GM21825 (cell line): ENCODE measurements at regions not wholly inside any gene's neighbourhood (a gene's known extent, or its start where the extent isn't known, plus 50 kb on each side); places are given as distances from the start of the nearest gene placed in this dataset.
"Not testable (repeated sequence)": the region's sequence is repeated elsewhere in the genome, so short reads cannot be mapped to it uniquely, and the experiment has no call there.

Experiments
- ATAC-seq: cut with Tn5 transposase; IDR thresholded peaks from one replicate; pipeline ENCODE4 v1.9.1; 2021; ENCODE audit warnings: mild to moderate bottlenecking, moderate library complexity; ENCODE audit not compliant: unreplicated experiment

DNA sequence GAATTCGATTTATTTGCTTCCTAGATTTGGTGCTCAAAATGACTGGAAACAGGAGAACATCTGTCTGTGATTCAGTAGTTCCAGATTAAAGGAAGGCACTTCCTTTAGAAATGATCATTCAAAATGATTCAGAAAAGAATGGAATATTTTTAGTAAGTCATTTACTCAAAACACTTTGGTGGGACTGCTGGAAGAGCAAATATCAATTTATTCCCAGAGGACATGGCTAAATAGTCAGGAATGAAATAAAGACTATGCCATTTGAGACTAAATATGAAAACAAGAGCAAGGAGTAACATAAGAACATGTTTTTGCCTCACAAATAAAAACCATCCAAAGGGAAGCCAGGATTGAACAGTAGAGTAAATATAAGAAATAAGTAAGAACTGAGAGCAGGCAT lies 138.6 kb upstream of the RASA1 start:
- ATAC-seq = no peak

DNA sequence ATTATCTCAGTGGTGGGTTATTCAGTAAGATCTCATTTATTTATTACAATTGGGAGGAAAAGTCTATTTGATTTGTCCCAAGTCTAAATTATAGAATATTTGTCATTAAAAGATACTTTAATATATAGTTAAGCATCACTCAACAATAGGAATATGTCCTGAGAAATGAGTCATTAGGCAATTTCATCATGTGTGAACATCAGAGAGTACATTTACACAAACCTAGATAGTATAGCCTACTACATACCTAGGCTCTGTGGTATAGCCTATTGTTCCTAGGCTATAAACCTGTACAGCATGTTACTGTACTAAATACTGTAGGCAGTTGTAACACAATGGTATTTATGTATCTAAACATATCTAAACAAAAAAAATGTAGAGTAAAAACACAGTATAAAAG lies 135.0 kb upstream of the RASA1 start:
- ATAC-seq = no peak

DNA sequence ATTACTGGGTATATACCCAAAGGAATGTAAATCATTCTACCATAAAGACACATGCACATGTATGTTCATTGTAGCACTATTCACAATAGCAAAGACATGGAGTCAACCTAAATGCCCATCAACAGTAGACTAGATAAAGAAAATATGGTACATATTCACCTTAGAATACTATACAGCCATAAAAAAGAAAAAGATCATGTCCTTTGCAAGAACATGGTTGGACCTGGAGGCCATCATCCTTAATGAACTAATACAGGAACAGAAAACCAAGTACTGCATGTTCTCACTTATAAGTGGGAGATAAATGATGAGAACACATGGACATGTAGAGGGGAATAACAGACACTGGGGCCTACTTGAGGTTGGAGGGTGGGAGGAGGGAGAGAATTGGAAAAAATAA lies 133.2 kb upstream of the RASA1 start:
- ATAC-seq = not testable (repeated sequence)

DNA sequence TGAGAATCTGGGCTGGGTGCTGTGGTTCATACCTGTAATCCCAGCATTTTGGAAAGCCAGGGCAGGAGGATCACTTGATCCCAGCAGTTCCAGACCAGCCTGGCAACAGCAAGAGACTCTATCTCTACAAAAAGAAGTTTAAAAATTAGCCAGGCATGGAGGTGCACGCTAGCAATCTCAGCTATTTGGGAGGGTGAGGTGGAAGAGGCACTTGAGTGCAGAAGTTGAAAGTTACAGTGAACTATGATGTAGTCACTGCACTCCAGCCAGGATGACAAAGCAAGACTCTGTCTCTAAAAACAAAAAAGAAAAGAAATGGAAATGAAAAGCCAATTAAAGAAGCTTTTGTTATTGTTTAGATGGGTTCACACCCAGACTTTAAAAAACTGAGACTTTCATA lies 131.6 kb upstream of the RASA1 start:
- no peak for ATAC-seq

DNA sequence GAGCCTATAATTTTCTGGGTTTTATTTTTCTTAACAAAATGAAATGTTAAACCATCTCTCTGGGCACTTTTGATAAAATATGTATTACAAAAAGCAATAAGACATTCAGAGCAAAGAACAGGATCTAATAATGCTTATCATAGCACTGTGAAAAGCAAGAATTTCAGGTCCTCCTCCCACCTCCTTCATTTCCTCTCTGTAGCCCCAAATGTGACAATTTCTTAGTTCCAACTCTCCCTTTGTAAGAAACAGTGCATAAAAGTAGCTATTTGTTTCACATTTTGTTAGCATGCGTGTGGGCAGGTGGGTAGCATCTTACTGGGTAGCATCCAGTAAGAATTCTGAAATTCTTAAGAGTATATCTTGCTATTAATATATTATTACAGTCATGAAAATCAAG lies 130.9 kb upstream of the RASA1 start:
- no peak for ATAC-seq

DNA sequence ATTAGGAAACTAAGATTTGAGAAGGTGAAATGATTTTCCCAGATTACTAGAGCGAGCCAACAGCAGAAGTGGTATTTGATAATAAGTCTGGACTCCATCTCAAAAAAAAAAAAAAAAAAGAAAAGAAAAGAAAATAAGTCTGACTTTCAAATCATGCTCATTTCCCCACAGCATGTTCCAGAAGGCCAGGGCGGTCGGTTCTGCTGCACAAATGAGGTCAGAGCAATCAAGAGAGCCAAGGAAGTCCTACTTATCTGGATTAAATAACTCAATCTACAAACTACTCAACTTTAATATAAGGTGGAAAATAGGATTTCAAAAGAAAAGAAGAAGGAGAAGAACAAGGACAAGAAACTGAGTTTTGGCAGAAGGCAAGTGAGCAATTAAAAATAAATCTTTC lies 130.4 kb upstream of the RASA1 start:
- ATAC-seq = no peak

DNA sequence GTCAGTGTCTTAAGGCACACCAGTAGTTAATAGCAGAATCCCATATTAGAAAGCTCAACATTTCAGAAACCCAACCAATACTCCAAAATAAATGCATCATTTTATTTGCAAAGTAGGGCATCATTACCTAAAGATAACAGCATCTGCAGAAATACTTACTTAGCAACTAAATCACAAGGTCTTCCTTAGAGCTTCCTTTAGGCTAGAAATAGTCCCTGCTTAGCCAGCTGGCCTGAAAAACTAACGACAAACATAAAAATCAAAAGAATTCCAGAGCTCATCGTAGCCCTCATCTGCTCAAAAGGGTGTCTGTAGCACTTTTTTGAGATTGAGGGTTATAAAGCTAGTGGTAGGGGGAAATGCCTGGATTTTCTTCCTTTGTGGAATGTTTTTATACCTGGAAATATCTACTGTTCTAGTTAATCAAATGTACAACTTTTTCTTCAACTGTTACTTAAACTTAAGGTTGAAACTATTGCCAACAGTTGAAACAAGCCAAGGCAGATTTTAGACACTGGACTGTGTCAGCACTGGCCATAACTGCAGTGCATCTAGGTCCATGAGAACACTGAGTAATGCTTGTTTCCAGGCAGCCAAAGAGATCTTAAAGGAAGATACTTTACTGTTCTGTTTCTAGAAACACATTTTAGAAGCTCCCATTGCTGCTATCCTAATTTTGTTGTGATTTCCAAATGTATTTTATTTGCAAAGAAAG lies 129.4 kb upstream of the RASA1 start:
- no peak for ATAC-seq

DNA sequence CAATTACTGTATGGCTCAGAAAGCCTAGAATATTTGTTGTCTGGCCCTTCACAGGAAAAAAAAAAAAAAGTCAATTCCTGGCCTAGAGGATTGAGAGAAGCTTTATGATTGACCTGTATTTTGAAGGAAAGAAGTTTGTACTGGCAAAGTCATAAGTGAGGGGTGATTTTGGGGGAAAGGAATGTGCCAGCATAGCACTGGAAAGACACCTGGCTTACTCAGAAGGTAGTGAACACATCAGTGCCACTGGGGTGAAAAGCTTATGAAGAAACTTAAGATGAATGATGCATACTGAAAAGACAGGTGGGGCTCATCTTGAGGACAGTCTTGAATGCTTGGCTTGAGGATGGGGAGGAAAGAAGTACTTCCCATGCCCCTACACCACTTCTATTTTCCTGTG lies 127.9 kb upstream of the RASA1 start:
- ATAC-seq = no peak

DNA sequence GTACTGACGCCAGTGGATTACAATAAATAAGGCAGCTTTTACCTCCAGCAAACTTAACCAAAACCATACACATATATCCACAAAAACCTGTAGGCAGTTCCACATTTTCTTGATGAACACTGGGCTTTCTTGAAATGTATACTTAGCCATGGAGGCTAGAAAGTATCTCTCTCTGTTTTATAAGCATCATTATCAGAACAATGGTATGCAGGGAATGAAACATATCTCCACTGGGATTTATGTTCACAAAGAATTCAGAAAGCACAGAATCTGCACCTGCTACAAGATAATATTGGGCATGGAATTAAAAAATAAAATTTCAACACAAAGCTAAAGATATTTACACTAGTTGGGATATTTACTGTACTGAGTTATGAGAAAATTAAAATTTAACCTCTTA lies 126.1 kb upstream of the RASA1 start:
- ATAC-seq = no peak

DNA sequence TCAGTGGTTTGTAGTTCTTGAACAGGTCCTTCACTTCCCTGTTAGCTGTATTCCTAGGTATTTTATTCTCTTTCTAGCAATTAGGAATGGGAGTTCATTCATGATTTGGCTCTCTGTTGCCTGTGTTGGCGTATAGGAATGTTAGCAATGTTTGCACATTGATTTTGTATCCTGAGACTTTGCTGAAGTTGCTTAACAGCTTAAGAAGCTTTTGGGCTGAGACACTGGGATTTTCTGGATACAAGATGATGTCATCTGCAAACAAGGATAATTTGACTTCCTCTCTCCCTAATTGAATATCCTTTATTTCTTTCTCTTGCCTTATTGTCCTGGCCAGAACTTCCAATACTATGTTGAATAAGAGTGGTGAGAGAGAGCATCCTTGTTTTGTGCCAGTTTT lies 121.8 kb upstream of the RASA1 start:
- not testable (repeated sequence) for ATAC-seq

DNA sequence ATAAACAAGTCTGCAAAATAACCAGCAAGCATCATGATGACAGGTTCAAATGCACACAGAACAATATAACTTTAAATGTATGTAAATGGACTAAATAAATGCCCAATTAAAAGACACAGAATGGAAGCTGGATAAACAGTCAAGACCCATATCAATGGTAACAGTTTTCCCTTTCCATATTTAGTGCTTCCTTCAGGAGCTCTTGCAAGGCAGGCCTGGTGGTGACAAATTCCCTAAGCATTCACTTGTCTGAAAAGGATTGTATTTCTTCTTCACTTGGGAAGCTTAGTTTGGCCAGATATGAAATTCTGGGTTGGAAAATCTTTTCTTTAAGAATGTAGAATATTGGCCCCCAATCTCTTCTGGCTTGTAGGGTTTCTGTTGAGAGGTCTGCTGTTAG lies 120.2 kb upstream of the RASA1 start:
- no peak for ATAC-seq

DNA sequence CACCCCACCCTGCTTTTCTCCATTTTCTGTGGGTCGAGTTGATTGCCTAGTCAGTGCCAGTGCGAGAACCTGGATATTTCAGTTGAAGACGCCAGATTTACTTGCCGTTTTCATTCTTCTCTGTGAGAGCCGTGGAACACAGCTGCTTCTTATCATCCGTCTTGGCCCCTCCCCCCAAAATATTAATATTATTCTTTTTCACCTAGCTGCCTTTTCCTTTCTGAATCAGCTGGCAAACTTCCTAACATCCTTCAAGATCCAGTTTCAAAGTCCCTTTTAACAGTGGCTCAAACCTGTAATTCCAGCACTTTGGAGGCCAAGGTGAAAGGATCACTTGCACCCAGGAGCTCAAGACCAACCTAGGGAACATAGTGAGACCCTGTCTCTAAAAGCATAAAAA lies 117.1 kb upstream of the RASA1 start:
- ATAC-seq = no peak

DNA sequence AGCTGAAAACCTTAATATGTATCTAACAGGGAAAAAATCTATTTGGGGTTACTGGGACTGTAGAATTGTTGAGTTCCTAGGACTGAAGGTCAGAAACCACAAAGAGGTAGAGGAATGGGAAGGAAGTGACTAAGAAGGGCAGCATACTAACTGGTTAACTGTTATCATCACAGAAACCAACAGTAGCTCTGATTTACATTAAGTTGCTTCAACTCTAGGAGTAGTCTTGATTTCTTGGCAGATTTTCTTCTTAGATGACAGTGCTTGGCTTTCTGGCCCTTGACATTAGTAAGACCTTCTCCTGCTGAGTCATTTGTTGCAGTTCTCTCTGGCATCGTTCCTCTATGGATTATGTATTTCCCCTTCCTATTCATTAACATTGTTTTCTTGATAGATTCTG lies 116.1 kb upstream of the RASA1 start:
- ATAC-seq = no peak

DNA sequence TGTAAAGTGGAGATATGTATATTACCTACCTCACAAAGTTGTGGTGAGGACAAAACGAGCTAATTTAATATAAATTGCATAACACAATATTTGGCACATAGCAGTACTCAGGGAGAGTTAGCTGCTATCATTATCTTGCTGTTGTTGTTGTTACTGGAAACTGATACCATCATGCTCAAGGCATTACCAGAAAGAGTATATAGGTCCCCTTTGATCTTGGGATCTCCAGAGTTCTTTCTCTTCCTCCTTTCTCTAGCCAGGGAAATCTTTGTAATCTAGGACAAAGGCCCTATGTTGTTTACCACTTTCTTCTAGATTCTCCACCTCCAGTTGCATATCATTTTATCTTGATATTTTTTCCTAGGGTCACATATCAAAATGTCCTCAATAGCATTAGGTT lies 114.8 kb upstream of the RASA1 start:
- ATAC-seq = no peak

DNA sequence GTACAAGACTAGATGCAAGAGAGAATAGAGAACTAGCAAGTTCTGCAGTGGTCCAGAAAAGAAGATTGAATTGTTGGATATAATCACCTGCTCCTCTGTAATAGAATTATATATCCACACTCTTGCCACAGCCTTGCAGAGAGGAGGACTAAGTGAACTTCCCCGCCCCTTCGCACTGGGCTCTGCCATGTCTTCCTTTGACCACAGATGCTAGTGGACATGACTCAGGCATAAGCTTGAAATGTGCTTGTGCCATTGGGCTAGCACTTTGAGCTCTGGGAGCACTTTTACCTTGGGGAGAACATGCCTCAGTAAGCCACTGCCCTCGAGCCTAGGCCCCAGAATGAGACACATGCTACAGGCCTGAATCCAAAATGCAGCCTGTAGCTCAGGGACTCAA lies 113.5 kb upstream of the RASA1 start:
- no peak for ATAC-seq

DNA sequence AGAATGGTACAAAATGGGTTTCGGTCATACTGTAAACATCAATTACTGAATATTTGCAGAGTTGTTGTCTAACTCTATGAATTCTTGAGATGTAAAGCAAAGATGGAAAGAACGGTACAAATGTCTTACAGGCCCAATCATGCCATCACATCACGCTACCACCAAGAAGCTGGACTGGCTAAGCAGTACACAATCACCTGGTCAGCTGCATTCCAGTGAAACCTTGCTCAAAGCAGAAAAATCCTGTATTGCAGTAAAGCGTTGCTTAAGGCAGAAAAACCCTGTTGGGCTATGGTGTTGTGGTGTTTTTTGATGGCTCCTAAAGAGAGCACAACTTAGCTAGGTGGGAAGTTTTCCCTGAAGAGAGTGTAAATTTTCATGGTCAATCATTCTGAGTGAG lies 112.6 kb upstream of the RASA1 start:
- ATAC-seq = no peak

DNA sequence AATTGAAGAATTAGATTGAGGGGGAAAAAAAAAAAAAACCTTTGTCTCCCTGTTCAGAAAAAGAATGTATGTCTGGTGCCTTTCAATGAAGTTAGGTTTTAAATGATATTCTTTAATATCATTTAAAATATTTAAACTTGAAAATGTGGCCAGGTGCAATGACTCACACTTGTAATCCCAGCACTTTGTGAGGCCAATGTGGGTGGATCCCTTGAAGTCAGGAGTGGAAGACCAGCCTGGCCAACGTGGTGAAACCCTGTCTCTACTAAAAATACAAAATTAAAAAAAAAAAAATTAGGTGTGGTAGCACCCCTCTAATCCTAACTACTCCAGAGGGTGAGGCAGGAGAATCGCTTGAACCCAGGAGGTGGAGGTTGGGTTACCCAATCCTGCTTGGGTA lies 111.1 kb upstream of the RASA1 start:
- ATAC-seq = no peak

DNA sequence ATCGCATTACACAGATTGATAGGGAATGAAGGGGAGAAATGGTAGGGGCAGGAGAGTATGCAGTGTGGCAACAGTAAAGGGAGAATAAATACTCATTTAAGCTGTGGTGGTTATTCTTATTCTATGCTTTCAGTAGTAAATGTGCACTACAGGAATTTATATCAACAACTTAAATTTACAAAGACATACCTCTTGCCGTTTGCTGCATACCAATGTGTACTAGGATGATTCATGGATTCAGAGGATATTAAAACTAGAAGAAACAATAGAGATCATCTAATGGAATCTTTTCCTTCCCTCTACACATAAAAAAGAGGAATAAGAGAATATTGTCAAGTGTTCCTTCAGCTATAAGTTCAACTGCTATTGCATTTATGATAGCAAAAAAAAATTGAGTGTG lies 103.3 kb upstream of the RASA1 start:
- no peak for ATAC-seq

DNA sequence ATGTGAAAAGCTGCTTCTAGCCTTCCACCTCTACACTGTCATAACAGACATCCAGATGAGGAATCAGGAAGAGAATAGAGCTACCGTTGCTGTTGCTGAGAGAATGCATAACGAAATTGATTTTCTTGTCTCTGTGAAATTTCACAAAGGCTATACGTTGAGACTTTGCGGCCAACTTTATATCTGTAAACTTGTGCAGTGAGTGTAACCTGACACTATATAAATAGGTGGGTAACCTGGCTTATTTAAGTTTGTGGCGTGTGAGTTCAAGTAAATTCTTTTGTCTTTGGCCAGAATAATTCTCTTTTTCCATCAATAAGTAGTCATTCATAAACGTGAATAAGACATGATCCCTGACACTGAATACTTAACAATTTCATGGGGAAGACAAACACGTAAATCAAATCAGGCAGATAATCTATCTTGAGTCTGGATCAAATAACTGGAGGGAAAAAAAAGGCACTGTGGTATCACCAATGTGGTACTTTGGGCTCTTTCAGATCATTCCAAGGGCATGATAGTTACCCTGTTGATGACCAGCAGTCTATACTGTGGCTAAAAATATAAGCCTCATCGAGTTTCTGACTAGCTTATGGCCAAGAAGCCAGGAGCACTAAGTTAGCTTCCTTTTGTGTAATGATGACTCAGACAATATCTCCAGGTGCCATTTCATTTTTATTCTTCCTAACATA lies 98.2 kb upstream of the RASA1 start:
- ATAC-seq = no peak

DNA sequence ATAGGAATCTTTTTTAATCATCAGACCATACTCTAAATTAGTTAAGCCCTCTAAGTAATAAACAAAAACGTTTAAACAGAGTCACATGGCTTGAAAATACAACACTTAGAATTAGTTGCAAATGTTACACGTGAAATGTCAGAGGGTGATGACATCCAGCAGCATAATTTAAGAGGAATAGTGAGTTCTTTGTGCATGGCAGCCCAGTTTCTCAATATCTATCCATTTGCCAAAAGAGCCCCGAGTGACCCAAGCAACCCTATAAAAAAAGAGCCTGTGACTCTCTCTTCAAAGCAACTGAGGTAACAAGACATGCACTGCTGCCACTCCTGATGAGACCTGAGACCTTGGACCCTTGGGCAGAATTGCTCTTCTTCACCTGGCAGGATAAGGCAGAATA lies 96.9 kb upstream of the RASA1 start:
- ATAC-seq = no peak

DNA sequence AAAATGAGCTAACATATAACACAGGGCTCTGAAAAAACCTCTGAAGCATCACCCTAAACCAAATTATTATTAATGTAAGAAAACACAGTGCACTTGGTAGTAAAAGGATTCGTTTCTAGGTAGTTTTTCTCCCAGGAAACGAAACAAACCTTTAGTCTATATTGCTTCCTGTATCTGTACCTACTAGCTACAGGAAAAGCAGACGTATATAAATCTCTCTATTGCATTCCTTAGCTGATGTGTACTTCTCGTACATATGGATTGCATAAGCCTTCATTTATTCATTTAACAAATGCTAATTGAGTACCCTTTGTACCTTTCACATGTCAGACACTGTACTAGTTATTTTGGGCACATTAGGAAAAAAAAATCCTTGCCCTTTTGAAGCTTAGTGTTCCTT lies 85.0 kb upstream of the RASA1 start:
- ATAC-seq = no peak

DNA sequence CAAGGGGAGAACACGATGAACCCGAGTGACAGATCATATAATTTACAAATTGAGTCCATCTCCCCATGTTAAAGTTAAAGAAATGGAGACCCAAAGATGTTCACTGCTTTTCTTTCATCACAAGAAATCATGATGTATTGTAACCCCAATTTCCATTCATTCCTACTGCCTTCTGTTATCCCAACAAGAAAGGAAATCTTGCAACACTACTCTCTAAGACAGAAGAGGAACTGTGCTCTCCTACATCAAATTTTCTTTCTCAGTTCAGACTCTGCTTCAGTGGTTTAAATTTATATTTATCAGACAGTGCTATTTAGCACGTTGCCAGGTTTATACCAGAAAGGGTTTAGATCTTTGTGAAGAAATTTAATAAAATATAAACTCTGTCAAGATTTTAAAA lies 83.8 kb upstream of the RASA1 start:
- ATAC-seq = no peak

DNA sequence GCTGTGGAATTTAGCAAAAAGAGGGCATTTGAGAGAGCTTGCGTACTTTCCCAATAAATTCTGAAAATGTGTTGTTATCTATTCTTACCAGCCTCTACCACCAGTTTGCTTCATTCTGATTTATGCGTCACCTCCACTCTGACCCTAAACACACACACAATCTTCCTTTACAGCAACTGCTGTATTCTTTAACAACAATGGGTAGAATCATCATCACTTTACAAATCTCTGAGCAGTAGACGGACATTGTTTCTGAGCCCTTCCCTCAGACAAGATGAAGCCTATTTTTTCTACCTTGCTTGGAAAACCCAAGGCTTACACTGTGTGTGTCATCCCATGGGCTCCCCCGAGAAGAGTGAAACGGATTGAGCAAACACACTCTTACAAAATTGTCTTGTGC lies 83.1 kb upstream of the RASA1 start:
- ATAC-seq = no peak
